ENCODE measurements at regions not wholly inside any gene's neighbourhood (a gene's known extent, or its start where the extent isn't known, plus 50 kb on each side); places are given as distances from the start of the nearest gene placed in this dataset.
A peak's percentile ranks its signal among the peaks of the same experiment; 100 is the strongest.

- Mint-ChIP-seq H3K27ac (no peak overlapping the region), H3K4me3 (no peak overlapping the region), H3K4me1 (ENCODE audit: low read depth in 2 of 2) (no peaks in the 10 kb centered on the region), H3K36me3 (no peaks in the 10 kb centered on the region), H3K9me3 (peaks cover 24% of the 10 kb centered on the region), H3K27me3 (no peaks in the 10 kb centered on the region)
- ATAC-seq (no peak), DNase-seq (ENCODE audit: low spot score) (no peak)
Observed at GRCh38 chr13:85654227-85654626, 145.0 kb downstream of the SLITRK6 start.

GRCh38 chr13:85653681-85654080 lies 145.5 kb downstream of the SLITRK6 start:
- Mint-ChIP-seq H3K9me3 (peaks cover 29% of the 10 kb centered on the region), H3K27ac (no peak overlapping the region), H3K4me1 (ENCODE audit: low read depth in 2 of 2) (no peaks in the 10 kb centered on the region), H3K36me3 (peaks cover 3% of the 10 kb centered on the region), H3K27me3 (no peaks in the 10 kb centered on the region), H3K4me3 (no peak overlapping the region)
- DNase-seq (ENCODE audit: low spot score) (no peak), ATAC-seq (no peak)

GRCh38 chr13:85652491-85652890 lies 146.7 kb downstream of the SLITRK6 start:
- DNase-seq (ENCODE audit: low spot score) (no peak), ATAC-seq (no peak)
- no peak overlapping the region for H3K27ac Mint-ChIP-seq
- H3K9me3 Mint-ChIP-seq = peaks cover 28% of the 10 kb centered on the region
- H3K4me1 Mint-ChIP-seq (ENCODE audit: low read depth in 2 of 2) = no peaks in the 10 kb centered on the region
- no peak overlapping the region for H3K4me3 Mint-ChIP-seq
- no peaks in the 10 kb centered on the region for H3K27me3 Mint-ChIP-seq
- H3K36me3 Mint-ChIP-seq = peaks cover 6% of the 10 kb centered on the region

GRCh38 chr13:85651440-85651839 lies 147.8 kb downstream of the SLITRK6 start:
- DNase-seq (ENCODE audit: low spot score) = no peak
- no peak overlapping the region for H3K4me3 Mint-ChIP-seq
- peaks cover 23% of the 10 kb centered on the region for H3K9me3 Mint-ChIP-seq
- H3K27me3 Mint-ChIP-seq = no peaks in the 10 kb centered on the region
- ATAC-seq = no peak
- no peak overlapping the region for H3K27ac Mint-ChIP-seq
- H3K4me1 Mint-ChIP-seq (ENCODE audit: low read depth in 2 of 2) = no peaks in the 10 kb centered on the region
- peaks cover 6% of the 10 kb centered on the region for H3K36me3 Mint-ChIP-seq

- DNase-seq (ENCODE audit: low spot score) = no peak
- Mint-ChIP-seq H3K9me3 (peaks cover 23% of the 10 kb centered on the region), H3K4me3 (no peak overlapping the region), H3K27ac (no peak overlapping the region), H3K4me1 (ENCODE audit: low read depth in 2 of 2) (no peaks in the 10 kb centered on the region), H3K36me3 (peaks cover 6% of the 10 kb centered on the region), H3K27me3 (no peaks in the 10 kb centered on the region)
- ATAC-seq = no peak
Observed at GRCh38 chr13:85650613-85651012, 148.6 kb downstream of the SLITRK6 start.

- H3K27ac Mint-ChIP-seq = no peak overlapping the region
- H3K4me3 Mint-ChIP-seq = no peak overlapping the region
- H3K27me3 Mint-ChIP-seq = no peaks in the 10 kb centered on the region
- no peaks in the 10 kb centered on the region for H3K36me3 Mint-ChIP-seq
- DNase-seq (ENCODE audit: low spot score) (no peak), ATAC-seq (no peak)
- no peaks in the 10 kb centered on the region for H3K4me1 Mint-ChIP-seq (ENCODE audit: low read depth in 2 of 2)
- H3K9me3 Mint-ChIP-seq = peaks cover 17% of the 10 kb centered on the region
Observed at GRCh38 chr13:85640727-85641126, 158.5 kb downstream of the SLITRK6 start.

- H3K27ac Mint-ChIP-seq = no peak overlapping the region
- no peaks in the 10 kb centered on the region for H3K4me1 Mint-ChIP-seq (ENCODE audit: low read depth in 2 of 2)
- H3K27me3 Mint-ChIP-seq = no peaks in the 10 kb centered on the region
Observed at GRCh38 chr13:85638815-85639393, 160.3 kb downstream of the SLITRK6 start.

GRCh38 chr13:85638265-85638664 lies 161.0 kb downstream of the SLITRK6 start:
- Mint-ChIP-seq H3K4me3 (no peak overlapping the region), H3K4me1 (ENCODE audit: low read depth in 2 of 2) (no peaks in the 10 kb centered on the region), H3K27ac (no peak overlapping the region), H3K27me3 (no peaks in the 10 kb centered on the region), H3K36me3 (no peaks in the 10 kb centered on the region), H3K9me3 (peaks cover 10% of the 10 kb centered on the region)
- DNase-seq (ENCODE audit: low spot score) (no peak), ATAC-seq (peak in 1 of 2 donors; percentile 40)

More at GRCh38 chr13:85638815-85639393, 160.3 kb downstream of the SLITRK6 start:
- Mint-ChIP-seq H3K9me3 (peaks cover 10% of the 10 kb centered on the region), H3K36me3 (no peaks in the 10 kb centered on the region), H3K4me3 (no peak overlapping the region)
- ATAC-seq (peak in 1 of 2 donors; percentile 6), DNase-seq (ENCODE audit: low spot score) (no peak)

GRCh38 chr13:85632526-85633195 lies 166.6 kb downstream of the SLITRK6 start:
- ATAC-seq (no peak), DNase-seq (ENCODE audit: low spot score) (no peak)
- no peaks in the 10 kb centered on the region for H3K36me3 Mint-ChIP-seq
- no peaks in the 10 kb centered on the region for H3K27me3 Mint-ChIP-seq
- peaks cover 7% of the 10 kb centered on the region for H3K9me3 Mint-ChIP-seq
- no peaks in the 10 kb centered on the region for H3K4me1 Mint-ChIP-seq (ENCODE audit: low read depth in 2 of 2)
- H3K4me3 Mint-ChIP-seq = no peak overlapping the region
- no peak overlapping the region for H3K27ac Mint-ChIP-seq

- DNase-seq (ENCODE audit: low spot score) (no peak), ATAC-seq (no peak)
- Mint-ChIP-seq H3K27ac (no peak overlapping the region), H3K4me3 (no peak overlapping the region), H3K4me1 (ENCODE audit: low read depth in 2 of 2) (no peaks in the 10 kb centered on the region), H3K36me3 (no peaks in the 10 kb centered on the region), H3K27me3 (no peaks in the 10 kb centered on the region), H3K9me3 (peaks cover 7% of the 10 kb centered on the region)
Observed at GRCh38 chr13:85631801-85632200, 167.4 kb downstream of the SLITRK6 start.

- DNase-seq (ENCODE audit: low spot score) = no peak
- H3K4me3 Mint-ChIP-seq = no peak overlapping the region
- no peak overlapping the region for H3K27ac Mint-ChIP-seq
- no peaks in the 10 kb centered on the region for H3K27me3 Mint-ChIP-seq
- no peaks in the 10 kb centered on the region for H3K4me1 Mint-ChIP-seq (ENCODE audit: low read depth in 2 of 2)
- peaks cover 4% of the 10 kb centered on the region for H3K9me3 Mint-ChIP-seq
- peaks cover 4% of the 10 kb centered on the region for H3K36me3 Mint-ChIP-seq
- ATAC-seq = no peak
Observed at GRCh38 chr13:85626603-85627002, 172.6 kb downstream of the SLITRK6 start.

- Mint-ChIP-seq H3K27ac (no peak overlapping the region), H3K27me3 (no peaks in the 10 kb centered on the region), H3K4me3 (no peak overlapping the region), H3K4me1 (ENCODE audit: low read depth in 2 of 2) (no peaks in the 10 kb centered on the region), H3K36me3 (peaks cover 4% of the 10 kb centered on the region), H3K9me3 (peaks cover 7% of the 10 kb centered on the region)
- no peak for DNase-seq (ENCODE audit: low spot score)
- no peak for ATAC-seq
Observed at GRCh38 chr13:85619321-85619720, 179.9 kb downstream of the SLITRK6 start.

- no peaks in the 10 kb centered on the region for H3K27me3 Mint-ChIP-seq
- H3K27ac Mint-ChIP-seq = no peak overlapping the region
- peaks cover 4% of the 10 kb centered on the region for H3K36me3 Mint-ChIP-seq
Observed at GRCh38 chr13:85618521-85618920, 180.7 kb downstream of the SLITRK6 start.

GRCh38 chr13:85616275-85616674 lies 182.9 kb downstream of the SLITRK6 start:
- no peak for ATAC-seq
- no peaks in the 10 kb centered on the region for H3K36me3 Mint-ChIP-seq
- H3K4me1 Mint-ChIP-seq (ENCODE audit: low read depth in 2 of 2) = no peaks in the 10 kb centered on the region
- H3K9me3 Mint-ChIP-seq = peaks cover 10% of the 10 kb centered on the region
- H3K27ac Mint-ChIP-seq = no peak overlapping the region
- H3K27me3 Mint-ChIP-seq = no peaks in the 10 kb centered on the region
- no peak overlapping the region for H3K4me3 Mint-ChIP-seq
- no peak for DNase-seq (ENCODE audit: low spot score)

More at GRCh38 chr13:85618521-85618920, 180.7 kb downstream of the SLITRK6 start:
- H3K4me3 Mint-ChIP-seq = no peak overlapping the region
- no peak for ATAC-seq
- DNase-seq (ENCODE audit: low spot score) = no peak
- H3K9me3 Mint-ChIP-seq = peaks cover 9% of the 10 kb centered on the region
- no peaks in the 10 kb centered on the region for H3K4me1 Mint-ChIP-seq (ENCODE audit: low read depth in 2 of 2)

GRCh38 chr13:85615031-85615430 lies 184.2 kb downstream of the SLITRK6 start:
- no peaks in the 10 kb centered on the region for H3K27me3 Mint-ChIP-seq
- H3K36me3 Mint-ChIP-seq = no peaks in the 10 kb centered on the region
- H3K4me3 Mint-ChIP-seq = no peak overlapping the region
- no peaks in the 10 kb centered on the region for H3K4me1 Mint-ChIP-seq (ENCODE audit: low read depth in 2 of 2)
- DNase-seq (ENCODE audit: low spot score) (no peak), ATAC-seq (no peak)
- H3K9me3 Mint-ChIP-seq = peaks cover 10% of the 10 kb centered on the region
- H3K27ac Mint-ChIP-seq = no peak overlapping the region
